Vagina (tissue), 2 donors: ENCODE measurements at regions not wholly inside any gene's neighbourhood (a gene's known extent, or its start where the extent isn't known, plus 50 kb on each side); places are given as distances from the start of the nearest gene placed in this dataset.

ENCODE experiments used
- DNase-seq, 2 donors: peaks; one replicate each; pipeline ENCODE4 v3.0.0-alpha.2; 2017; ENCODE audit errors: extremely low spot score in 2 of 2
- H3K27ac ChIP-seq: fragments of 200-600 bp; sonication (generic); one replicate; pipeline ENCODE4 v1.5.1; 2019
- H3K27me3 ChIP-seq: fragments of 200-600 bp; sonication (generic); one replicate; pipeline ENCODE4 v1.5.1; 2019
- H3K36me3 ChIP-seq, 2 donors: fragments of 200-600 bp; sonication (generic); one replicate each; pipeline ENCODE4 v1.5.1; 2017 to 2019
- H3K4me1 ChIP-seq: fragments of 200-600 bp; sonication (generic); one replicate; pipeline ENCODE4 v1.5.1; 2019
- H3K4me3 ChIP-seq, 2 donors: fragments of 200-600 bp; sonication (generic); 1 replicate in 1 of 2; 2 replicates in 1 of 2; pipeline ENCODE4 v1.5.1; 2016 to 2019
- H3K9me3 ChIP-seq: fragments of 200-600 bp; sonication (generic); one replicate; pipeline ENCODE4 v1.5.1; 2019
- CTCF ChIP-seq, 3 experiments: fragments of 450-650 bp in 2 of 3; fragments of 200-600 bp in 1 of 3; sonication (generic) in 1 of 3; IDR thresholded peaks; one replicate each; pipeline ENCODE4 v1.5.1; 2017 to 2019; ENCODE audit warnings: antibody characterized with exemption in 3 of 3, mild to moderate bottlenecking in 2 of 3, moderate library complexity in 2 of 3
- POLR2A ChIP-seq, 2 donors: fragments of 450-650 bp; IDR thresholded peaks; one replicate each; pipeline ENCODE4 v1.6.1; 2017; ENCODE audit warnings: antibody characterized with exemption in 2 of 2, mild to moderate bottlenecking in 2 of 2, moderate library complexity in 2 of 2
- POLR2AphosphoS5 ChIP-seq, 2 donors: sonication (generic); formaldehyde crosslinking; IDR thresholded peaks; one replicate each; pipeline ENCODE4 v1.9.0; 2017; ENCODE audit warnings: antibody characterized with exemption in 2 of 2, mild to moderate bottlenecking in 2 of 2, low read depth in 1 of 2; ENCODE audit not compliant: insufficient read depth in 1 of 2
- intact Hi-C: fragments of 100-400 bp; cut with DNase I; formaldehyde crosslinking; loops from one replicate; pipeline ENCODE4 v1.15.1; 2023

- H3K27me3 ChIP-seq = no peaks in the 10 kb centered on the region
- no peaks in the 10 kb centered on the region for H3K36me3 ChIP-seq
- no peaks in the 10 kb centered on the region for H3K4me1 ChIP-seq
- TF ChIP-seq CTCF (IDR thresholded peaks at IDR 0.05) (no peak), POLR2AphosphoS5 (IDR thresholded peaks at IDR 0.05; ENCODE audit: insufficient read depth in 1 of 2, low read depth in 1 of 2) (no peak), POLR2A (IDR thresholded peaks at IDR 0.05) (no peak)
- H3K9me3 ChIP-seq = no peaks in the 10 kb centered on the region
- no peak overlapping the region for H3K4me3 ChIP-seq
- no peak overlapping the region for H3K27ac ChIP-seq
- intact Hi-C loops = no loop called here
- DNase-seq = no peak
Measured at GRCh38 chr17:77036841-77037381, 103.9 kb upstream of the SEC14L1 start.

GRCh38 chr17:77037943-77038342 lies 102.8 kb upstream of the SEC14L1 start:
- H3K27me3 ChIP-seq = no peaks in the 10 kb centered on the region
- H3K9me3 ChIP-seq = no peaks in the 10 kb centered on the region
- no peaks in the 10 kb centered on the region for H3K36me3 ChIP-seq
- no peak overlapping the region for H3K27ac ChIP-seq
- H3K4me3 ChIP-seq = no peak overlapping the region
- TF ChIP-seq POLR2AphosphoS5 (IDR thresholded peaks at IDR 0.05; ENCODE audit: insufficient read depth in 1 of 2, low read depth in 1 of 2) (no peak), POLR2A (IDR thresholded peaks at IDR 0.05) (no peak), CTCF (IDR thresholded peaks at IDR 0.05) (no peak)
- intact Hi-C loops = no loop called here
- no peak for DNase-seq
- H3K4me1 ChIP-seq = no peaks in the 10 kb centered on the region

DNA sequence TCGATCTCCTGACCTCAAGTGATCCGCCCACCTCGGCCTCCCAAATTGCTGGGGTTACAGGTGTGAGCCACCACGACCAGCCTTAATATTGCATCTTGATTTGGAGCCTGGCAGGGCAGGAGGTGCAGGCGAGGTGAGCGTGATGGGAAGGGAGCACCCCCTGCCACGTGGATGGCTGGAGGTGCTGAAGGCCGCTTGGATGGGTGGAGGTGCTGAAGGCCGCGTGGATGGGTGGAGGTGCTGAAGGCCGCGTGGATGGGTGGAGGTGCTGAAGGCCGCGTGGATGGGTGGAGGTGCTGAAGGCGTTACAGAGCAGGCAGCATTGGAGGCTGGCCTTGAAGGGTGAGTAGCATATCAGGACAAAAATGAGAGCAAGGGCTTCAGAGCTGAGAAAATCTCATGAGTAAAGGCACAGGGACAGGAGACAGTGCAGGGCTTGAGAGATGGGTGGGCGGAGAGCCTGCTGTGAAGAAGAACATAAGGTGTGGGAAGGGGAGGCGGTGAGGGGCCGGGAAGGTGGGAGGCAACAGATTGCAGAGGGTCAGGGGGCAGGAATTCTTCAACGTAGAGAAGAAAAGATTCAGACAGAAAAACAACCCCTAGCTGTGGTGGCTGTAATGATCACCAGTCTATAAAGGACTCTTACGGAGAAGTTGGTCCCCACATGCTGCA lies 101.7 kb upstream of the SEC14L1 start:
- no peak for TF ChIP-seq POLR2A (IDR thresholded peaks at IDR 0.05)
- TF ChIP-seq CTCF (IDR thresholded peaks at IDR 0.05) = no peak
- no peak for TF ChIP-seq POLR2AphosphoS5 (IDR thresholded peaks at IDR 0.05; ENCODE audit: insufficient read depth in 1 of 2, low read depth in 1 of 2)
- DNase-seq = no peak
- Histone ChIP-seq H3K4me1 (no peaks in the 10 kb centered on the region), H3K27me3 (no peaks in the 10 kb centered on the region), H3K9me3 (no peaks in the 10 kb centered on the region), H3K4me3 (no peak overlapping the region), H3K27ac (no peak overlapping the region), H3K36me3 (no peaks in the 10 kb centered on the region)
- intact Hi-C loops = no loop called here

DNA sequence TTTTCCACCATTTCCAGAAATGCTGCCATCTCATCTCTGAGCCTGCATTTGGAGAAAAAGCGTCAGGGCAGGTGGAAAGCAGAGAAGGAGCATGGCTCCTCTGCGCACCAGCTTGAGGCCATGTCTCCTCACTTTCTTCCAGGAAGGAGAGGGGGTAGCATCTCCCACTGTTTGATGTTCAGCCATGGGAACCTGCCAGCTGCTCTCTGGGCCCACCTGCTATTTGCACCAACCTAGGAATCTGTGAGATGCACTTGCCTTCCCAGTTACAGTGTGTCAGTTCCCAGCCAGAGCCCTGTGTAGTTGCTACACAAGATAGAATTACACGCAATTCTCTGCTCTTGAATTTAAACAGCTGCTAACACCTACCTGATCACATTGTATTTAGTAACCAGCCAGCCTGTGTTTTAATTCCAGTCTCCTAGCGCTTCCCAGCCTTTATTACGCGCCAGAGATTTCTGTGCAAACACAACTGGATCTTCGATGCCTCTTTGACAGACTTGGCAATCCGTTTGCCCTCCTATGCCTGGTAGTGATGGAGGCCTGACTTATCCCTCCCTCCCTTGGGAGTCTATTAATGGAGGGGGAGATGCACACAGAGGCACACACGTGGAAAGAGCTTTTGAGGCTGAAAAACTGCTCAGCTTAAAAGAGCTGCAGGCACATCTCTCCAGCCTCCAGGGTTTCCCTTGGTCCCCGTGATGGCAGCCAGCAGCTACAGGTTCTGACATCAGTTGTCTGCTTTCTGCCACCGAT lies 98.1 kb upstream of the SEC14L1 start:
- H3K9me3 ChIP-seq = no peaks in the 10 kb centered on the region
- H3K36me3 ChIP-seq = no peaks in the 10 kb centered on the region
- no peak overlapping the region for H3K4me3 ChIP-seq
- TF ChIP-seq POLR2A (IDR thresholded peaks at IDR 0.05) (no peak), CTCF (IDR thresholded peaks at IDR 0.05) (no peak), POLR2AphosphoS5 (IDR thresholded peaks at IDR 0.05; ENCODE audit: insufficient read depth in 1 of 2, low read depth in 1 of 2) (no peak)
- intact Hi-C loops = no loop called here
- DNase-seq = no peak
- H3K4me1 ChIP-seq = no peaks in the 10 kb centered on the region
- no peak overlapping the region for H3K27ac ChIP-seq
- H3K27me3 ChIP-seq = no peaks in the 10 kb centered on the region
